Activated CD4-positive, alpha-beta T cell treated with anti-CD3 and anti-CD28 coated beads, Interleukin-10, Interleukin-2, amounts not matched to agents 100 ng/mL and 50 ng/mL, durations not matched to agents 16 hours and 8 hours (primary cell): ENCODE measurements at regions not wholly inside any gene's neighbourhood (a gene's known extent, or its start where the extent isn't known, plus 50 kb on each side); places are given as distances from the start of the nearest gene placed in this dataset.

Source experiments
- DNase-seq: peaks from one replicate; pipeline ENCODE4 v3.0.0-alpha.2; 2020

DNA sequence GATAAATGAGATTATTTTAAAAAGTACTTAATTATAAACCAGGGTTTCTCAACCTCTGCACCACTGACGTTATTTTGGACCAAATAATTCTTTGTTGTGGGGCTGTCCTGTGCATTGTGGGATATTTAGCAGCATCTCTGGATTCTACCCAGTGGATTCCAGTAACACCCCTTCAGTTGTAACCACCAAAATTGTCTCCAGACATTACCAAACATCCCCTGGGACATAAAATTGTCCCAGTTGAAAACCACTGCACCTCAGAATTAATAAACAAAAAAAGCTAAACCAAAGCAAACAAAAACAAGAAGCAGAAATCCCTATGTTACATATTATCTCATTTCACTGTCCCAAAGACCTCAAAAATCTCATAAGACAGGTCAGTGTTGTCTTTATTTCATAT lies 54.2 kb upstream of the GIMD1 start:
- no peak for DNase-seq

- DNase-seq, result no peak
Measured at GRCh38 chr4:106421441-106422296, 53.1 kb upstream of the GIMD1 start.

GRCh38 chr4:106418444-106418843 lies 49.9 kb upstream of the GIMD1 start:
- DNase-seq, result no peak
